Prostate gland (tissue), 2 donors: ENCODE measurements at regions not wholly inside any gene's neighbourhood (a gene's known extent, or its start where the extent isn't known, plus 50 kb on each side); places are given as distances from the start of the nearest gene placed in this dataset.

Experiments used
- POLR2A ChIP-seq: fragments of 450-650 bp; IDR thresholded peaks from one replicate; pipeline ENCODE4 v1.6.1; 2016; ENCODE audit warnings: antibody characterized with exemption, mild to moderate bottlenecking
- POLR2AphosphoS5 ChIP-seq: sonication (generic); formaldehyde crosslinking; IDR thresholded peaks from one replicate; pipeline ENCODE4 v1.6.1; 2017; ENCODE audit warnings: antibody characterized with exemption
- TF ChIP-seq, protein P1 (sequence below), 4 experiments: fragments of 200-600 bp in 2 of 4; fragments of 450-650 bp in 2 of 4; sonication (generic) in 2 of 4; IDR thresholded peaks; 1 replicate in 3 of 4; 2 replicates in 1 of 4; pipeline ENCODE4 v1.5.1; 2016 to 2019; ENCODE audit warnings: antibody characterized with exemption in 4 of 4, mild to moderate bottlenecking in 2 of 4, moderate library complexity in 2 of 4

DNA sequence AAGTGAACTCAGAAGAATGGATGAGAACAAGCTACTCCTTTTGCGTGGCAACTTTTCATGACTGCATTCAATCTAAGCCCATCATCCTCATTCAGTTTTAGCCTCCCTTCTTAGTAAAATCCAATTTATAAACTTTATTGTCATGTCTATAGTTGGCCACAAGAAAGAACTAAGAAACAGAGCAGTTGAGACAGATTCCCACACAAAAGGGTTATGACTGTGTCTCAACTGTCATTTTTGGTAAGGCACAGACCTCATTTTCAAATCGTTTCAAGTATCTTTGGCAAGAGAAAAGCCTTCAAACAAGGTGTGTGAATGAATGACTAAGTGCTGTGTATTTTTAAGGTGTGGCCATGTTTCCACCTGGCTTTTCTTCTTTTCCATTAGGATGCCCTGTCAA, 84.2 kb upstream of the CREB5 start:
- TF ChIP-seq, protein P1, sequence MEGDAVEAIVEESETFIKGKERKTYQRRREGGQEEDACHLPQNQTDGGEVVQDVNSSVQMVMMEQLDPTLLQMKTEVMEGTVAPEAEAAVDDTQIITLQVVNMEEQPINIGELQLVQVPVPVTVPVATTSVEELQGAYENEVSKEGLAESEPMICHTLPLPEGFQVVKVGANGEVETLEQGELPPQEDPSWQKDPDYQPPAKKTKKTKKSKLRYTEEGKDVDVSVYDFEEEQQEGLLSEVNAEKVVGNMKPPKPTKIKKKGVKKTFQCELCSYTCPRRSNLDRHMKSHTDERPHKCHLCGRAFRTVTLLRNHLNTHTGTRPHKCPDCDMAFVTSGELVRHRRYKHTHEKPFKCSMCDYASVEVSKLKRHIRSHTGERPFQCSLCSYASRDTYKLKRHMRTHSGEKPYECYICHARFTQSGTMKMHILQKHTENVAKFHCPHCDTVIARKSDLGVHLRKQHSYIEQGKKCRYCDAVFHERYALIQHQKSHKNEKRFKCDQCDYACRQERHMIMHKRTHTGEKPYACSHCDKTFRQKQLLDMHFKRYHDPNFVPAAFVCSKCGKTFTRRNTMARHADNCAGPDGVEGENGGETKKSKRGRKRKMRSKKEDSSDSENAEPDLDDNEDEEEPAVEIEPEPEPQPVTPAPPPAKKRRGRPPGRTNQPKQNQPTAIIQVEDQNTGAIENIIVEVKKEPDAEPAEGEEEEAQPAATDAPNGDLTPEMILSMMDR (IDR thresholded peaks at IDR 0.05), result no peak
- no peak for TF ChIP-seq POLR2AphosphoS5
- TF ChIP-seq POLR2A, result no peak
